ENCODE measurements at regions not wholly inside any gene's neighbourhood (a gene's known extent, or its start where the extent isn't known, plus 50 kb on each side); places are given as distances from the start of the nearest gene placed in this dataset.

GRCh38 chr5:110012145-110012544 lies 322.4 kb downstream of the MAN2A1 start:
- Histone ChIP-seq H3K27me3 (ENCODE audit: control insufficient read depth, insufficient read depth, low read length) (no peaks in the 10 kb centered on the region), H3K4me3 (ENCODE audit: low read depth, low read length) (no peak overlapping the region), H3K36me3 (ENCODE audit: control insufficient read depth, insufficient read depth, low read length) (no peaks in the 10 kb centered on the region)
- DNase-seq (ENCODE audit: low read depth) = no peak
- TF ChIP-seq CTCF (IDR thresholded peaks at IDR 0.05; ENCODE audit: insufficient read depth, low read depth, low read length) = no peak
- ChIA-PET POLR2A (no interaction called here), CTCF (no interaction called here)

- Histone ChIP-seq H3K36me3 (ENCODE audit: control insufficient read depth, insufficient read depth, low read length) (no peaks in the 10 kb centered on the region), H3K27me3 (ENCODE audit: control insufficient read depth, insufficient read depth, low read length) (no peaks in the 10 kb centered on the region), H3K4me3 (ENCODE audit: low read depth, low read length) (no peak overlapping the region)
- no peak for TF ChIP-seq CTCF (IDR thresholded peaks at IDR 0.05; ENCODE audit: insufficient read depth, low read depth, low read length)
- DNase-seq (ENCODE audit: low read depth) = no peak
- ChIA-PET CTCF (no interaction called here), POLR2A (no interaction called here)
These were observed 323.3 kb downstream of the MAN2A1 start for GRCh38 chr5:110013017-110013416.

- TF ChIP-seq CTCF (IDR thresholded peaks at IDR 0.05; ENCODE audit: insufficient read depth, low read depth, low read length) = no peak
- POLR2A ChIA-PET = no interaction called here
- Histone ChIP-seq H3K4me3 (ENCODE audit: low read depth, low read length) (no peak overlapping the region), H3K36me3 (ENCODE audit: control insufficient read depth, insufficient read depth, low read length) (no peaks in the 10 kb centered on the region), H3K27me3 (ENCODE audit: control insufficient read depth, insufficient read depth, low read length) (no peaks in the 10 kb centered on the region)
- DNase-seq (ENCODE audit: low read depth) = no peak
- CTCF ChIA-PET = no interaction called here
These were observed 328.1 kb downstream of the MAN2A1 start for GRCh38 chr5:110017854-110018253.

- DNase-seq (ENCODE audit: low read depth) = no peak
- CTCF ChIA-PET = no interaction called here
- no peaks in the 10 kb centered on the region for H3K27me3 ChIP-seq (ENCODE audit: control insufficient read depth, insufficient read depth, low read length)
- H3K4me3 ChIP-seq (ENCODE audit: low read depth, low read length) = no peak overlapping the region
- H3K36me3 ChIP-seq (ENCODE audit: control insufficient read depth, insufficient read depth, low read length) = no peaks in the 10 kb centered on the region
- no peak for TF ChIP-seq CTCF (IDR thresholded peaks at IDR 0.05; ENCODE audit: insufficient read depth, low read depth, low read length)
- POLR2A ChIA-PET = no interaction called here
These were observed 328.8 kb downstream of the MAN2A1 start for GRCh38 chr5:110018509-110018908.

- ChIA-PET POLR2A (no interaction called here), CTCF (no interaction called here)
- TF ChIP-seq CTCF (IDR thresholded peaks at IDR 0.05; ENCODE audit: insufficient read depth, low read depth, low read length) = no peak
- H3K4me3 ChIP-seq (ENCODE audit: low read depth, low read length) = no peak overlapping the region
- no peaks in the 10 kb centered on the region for H3K27me3 ChIP-seq (ENCODE audit: control insufficient read depth, insufficient read depth, low read length)
- DNase-seq (ENCODE audit: low read depth) = no peak
- no peaks in the 10 kb centered on the region for H3K36me3 ChIP-seq (ENCODE audit: control insufficient read depth, insufficient read depth, low read length)
These were observed 329.4 kb downstream of the MAN2A1 start for GRCh38 chr5:110019119-110019518.
